DOHH2 (cell line): ENCODE measurements at regions not wholly inside any gene's neighbourhood (a gene's known extent, or its start where the extent isn't known, plus 50 kb on each side); places are given as distances from the start of the nearest gene placed in this dataset.

Experiments
- CTCF ChIP-seq: fragments of 200-600 bp; sonication (generic); IDR thresholded peaks from one replicate; pipeline ENCODE4 v1.5.1; 2014; ENCODE audit warnings: antibody characterized with exemption, mild to moderate bottlenecking, low read depth, low read length; ENCODE audit not compliant: poor library complexity, severe bottlenecking
- EZH2phosphoT487 ChIP-seq: fragments of 200-600 bp; sonication (generic); IDR thresholded peaks from 2 replicates; pipeline ENCODE4 v1.6.1; 2017; ENCODE audit warnings: borderline replicate concordance, mild to moderate bottlenecking, antibody characterized with exemption, low read length, moderate library complexity, mixed read lengths

GRCh38 chr6:48184648-48185047 is 73.7 kb upstream of the PTCHD4 start:
- no peak for TF ChIP-seq CTCF
- no peak for TF ChIP-seq EZH2phosphoT487
